KMS-11 (cell line): ENCODE measurements at regions not wholly inside any gene's neighbourhood (a gene's known extent, or its start where the extent isn't known, plus 50 kb on each side); places are given as distances from the start of the nearest gene placed in this dataset.

Experiments
- H2AFZ ChIP-seq: fragments of 200-600 bp; sonication (generic); 2 replicates; pipeline ENCODE4 v1.6.1; 2016; ENCODE audit warnings: antibody characterized with exemption, mixed run types, low read depth
- H3K27ac ChIP-seq: fragments of 200-600 bp; sonication (generic); 2 replicates; pipeline ENCODE4 v1.6.1; 2016; ENCODE audit warnings: mild to moderate bottlenecking, mixed run types
- H3K27me3 ChIP-seq: fragments of 200-600 bp; sonication (generic); 2 replicates; pipeline ENCODE4 v1.6.1; 2017; ENCODE audit warnings: mild to moderate bottlenecking, low read depth, mixed run types, moderate library complexity; ENCODE audit not compliant: insufficient read depth
- H3K36me3 ChIP-seq: fragments of 200-600 bp; sonication (generic); 2 replicates; pipeline ENCODE4 v1.6.1; 2017; ENCODE audit warnings: mild to moderate bottlenecking, mixed run types; ENCODE audit not compliant: insufficient read depth
- H3K4me1 ChIP-seq: fragments of 200-600 bp; sonication (generic); 2 replicates; pipeline ENCODE4 v1.6.1; 2016; ENCODE audit warnings: mild to moderate bottlenecking, low read depth, mixed run types; ENCODE audit not compliant: poor library complexity, severe bottlenecking
- H3K4me2 ChIP-seq: fragments of 200-600 bp; sonication (generic); 2 replicates; pipeline ENCODE4 v1.7.0; 2016; ENCODE audit warnings: mild to moderate bottlenecking, mixed run types
- H3K4me3 ChIP-seq: fragments of 200-600 bp; sonication (generic); IDR thresholded peaks from 2 replicates; pipeline ENCODE4 v1.6.1; 2017; ENCODE audit warnings: low read depth, low read length, mixed read lengths; ENCODE audit not compliant: insufficient read depth
- H3K79me2 ChIP-seq: fragments of 200-600 bp; sonication (generic); 2 replicates; pipeline ENCODE4 v1.6.1; 2016; ENCODE audit warnings: low read depth, mixed run types; ENCODE audit not compliant: insufficient read depth
- H3K9ac ChIP-seq: fragments of 200-600 bp; sonication (generic); 2 replicates; pipeline ENCODE4 v1.6.1; 2016; ENCODE audit warnings: mild to moderate bottlenecking, mixed run types
- H4K20me1 ChIP-seq: fragments of 200-600 bp; sonication (generic); 2 replicates; pipeline ENCODE4 v1.6.1; 2016; ENCODE audit warnings: mild to moderate bottlenecking, mixed run types; ENCODE audit not compliant: insufficient read depth
- CTCF ChIP-seq: fragments of 200-600 bp; sonication (generic); conservative IDR thresholded peaks from 2 replicates; pipeline ENCODE4 v1.6.1; 2017; ENCODE audit warnings: low read depth, mild to moderate bottlenecking, antibody characterized with exemption, low read length, moderate library complexity, mixed read lengths

GRCh38 chr13:94784066-94784465, 71.7 kb upstream of the SOX21 start:
- no peaks in the 10 kb centered on the region for H4K20me1 ChIP-seq
- no peaks in the 10 kb centered on the region for H3K36me3 ChIP-seq
- H3K79me2 ChIP-seq, result no peaks in the 10 kb centered on the region
- no peaks in the 10 kb centered on the region for H3K4me1 ChIP-seq
- no peak overlapping the region for H3K9ac ChIP-seq
- no peak overlapping the region for H3K4me3 ChIP-seq
- no peak overlapping the region for H2AFZ ChIP-seq
- H3K27ac ChIP-seq, result no peak overlapping the region
- no peak overlapping the region for H3K4me2 ChIP-seq
- TF ChIP-seq CTCF, result no peak
- H3K27me3 ChIP-seq, result no peaks in the 10 kb centered on the region

GRCh38 chr13:94783489-94783888, 71.1 kb upstream of the SOX21 start:
- Histone ChIP-seq H3K4me3 (no peak overlapping the region), H3K4me1 (no peaks in the 10 kb centered on the region), H3K27me3 (no peaks in the 10 kb centered on the region), H4K20me1 (no peaks in the 10 kb centered on the region), H3K4me2 (no peak overlapping the region), H3K79me2 (no peaks in the 10 kb centered on the region), H3K9ac (no peak overlapping the region), H2AFZ (no peak overlapping the region), H3K27ac (no peak overlapping the region), H3K36me3 (no peaks in the 10 kb centered on the region)
- TF ChIP-seq CTCF, result no peak

- TF ChIP-seq CTCF, result no peak
- no peaks in the 10 kb centered on the region for H3K36me3 ChIP-seq
- no peak overlapping the region for H3K27ac ChIP-seq
- no peak overlapping the region for H3K4me3 ChIP-seq
- no peaks in the 10 kb centered on the region for H4K20me1 ChIP-seq
- no peaks in the 10 kb centered on the region for H3K27me3 ChIP-seq
- no peaks in the 10 kb centered on the region for H3K4me1 ChIP-seq
- H3K79me2 ChIP-seq, result no peaks in the 10 kb centered on the region
- H2AFZ ChIP-seq, result no peak overlapping the region
- H3K9ac ChIP-seq, result no peak overlapping the region
- no peak overlapping the region for H3K4me2 ChIP-seq
Observed at GRCh38 chr13:94780421-94780820, 68.1 kb upstream of the SOX21 start.

GRCh38 chr13:94778986-94779385, 66.6 kb upstream of the SOX21 start:
- Histone ChIP-seq H3K9ac (no peak overlapping the region), H3K27me3 (no peaks in the 10 kb centered on the region), H3K4me3 (no peak overlapping the region), H3K4me1 (no peaks in the 10 kb centered on the region), H3K79me2 (no peaks in the 10 kb centered on the region), H3K36me3 (no peaks in the 10 kb centered on the region), H4K20me1 (no peaks in the 10 kb centered on the region), H2AFZ (no peak overlapping the region), H3K4me2 (no peak overlapping the region), H3K27ac (no peak overlapping the region)
- TF ChIP-seq CTCF, result no peak

- H3K4me2 ChIP-seq, result no peak overlapping the region
- no peak overlapping the region for H2AFZ ChIP-seq
- no peaks in the 10 kb centered on the region for H3K79me2 ChIP-seq
- no peaks in the 10 kb centered on the region for H3K27me3 ChIP-seq
- no peak overlapping the region for H3K4me3 ChIP-seq
- H3K9ac ChIP-seq, result no peak overlapping the region
- H3K27ac ChIP-seq, result no peak overlapping the region
- no peaks in the 10 kb centered on the region for H4K20me1 ChIP-seq
- H3K4me1 ChIP-seq, result no peaks in the 10 kb centered on the region
- TF ChIP-seq CTCF, result no peak
- H3K36me3 ChIP-seq, result no peaks in the 10 kb centered on the region
Observed at GRCh38 chr13:94778585-94778984, 66.2 kb upstream of the SOX21 start.
